Right atrium auricular region (tissue), 2 donors: ENCODE measurements at regions not wholly inside any gene's neighbourhood (a gene's known extent, or its start where the extent isn't known, plus 50 kb on each side); places are given as distances from the start of the nearest gene placed in this dataset.

Experiments used
- DNase-seq: peaks from one replicate; pipeline ENCODE4 v3.0.0-alpha.2; 2019; ENCODE audit warnings: low spot score
- H3K27ac ChIP-seq, 2 donors: fragments of 200-600 bp; sonication (generic); 1 replicate in 1 of 2; 2 replicates in 1 of 2; pipeline ENCODE4 v1.5.1; 2016 to 2019
- H3K27me3 ChIP-seq, 2 donors: fragments of 200-600 bp; sonication (generic); one replicate each; pipeline versions ENCODE4 v1.5.1 to v1.6.0; 2017 to 2019
- H3K36me3 ChIP-seq: fragments of 200-600 bp; sonication (generic); one replicate; pipeline ENCODE4 v1.5.1; 2016
- H3K4me1 ChIP-seq, 2 donors: fragments of 200-600 bp; sonication (generic); one replicate each; pipeline versions ENCODE4 v1.5.1 to v1.6.0; 2017 to 2019
- H3K4me3 ChIP-seq, 2 donors: fragments of 200-600 bp; sonication (generic); 1 replicate in 1 of 2; 2 replicates in 1 of 2; pipeline ENCODE4 v1.5.1; 2017 to 2019; ENCODE audit warnings: mild to moderate bottlenecking in 1 of 2, moderate library complexity in 1 of 2
- H3K9me3 ChIP-seq, 2 donors: fragments of 200-600 bp; sonication (generic); one replicate each; pipeline ENCODE4 v1.5.1; 2019
- TF ChIP-seq, protein P1 (sequence below), 2 donors: fragments of 200-600 bp; sonication (generic); IDR thresholded peaks; one replicate each; pipeline ENCODE4 v1.5.1; 2019; ENCODE audit warnings: antibody characterized with exemption in 2 of 2

DNA sequence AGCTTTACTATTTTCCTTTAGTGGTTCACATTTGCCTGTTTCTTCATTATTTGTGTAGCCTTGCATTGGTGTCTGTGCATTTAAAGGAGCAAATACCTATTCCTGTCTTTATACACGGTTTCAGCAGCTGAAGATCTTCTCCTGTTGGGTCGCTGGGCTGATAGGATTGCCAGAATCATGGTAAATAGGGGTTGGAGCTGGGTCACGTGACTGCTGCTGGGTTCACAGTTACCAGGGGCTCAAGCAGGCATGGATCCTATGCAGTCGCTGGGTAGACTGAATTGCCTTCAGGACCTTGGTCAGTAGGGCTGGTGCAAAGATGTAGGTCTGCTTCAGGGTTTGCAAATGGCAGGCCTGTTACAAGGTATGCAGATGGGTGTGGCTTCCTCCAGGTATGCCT lies 398.4 kb downstream of the RPS29 start:
- TF ChIP-seq, protein P1, sequence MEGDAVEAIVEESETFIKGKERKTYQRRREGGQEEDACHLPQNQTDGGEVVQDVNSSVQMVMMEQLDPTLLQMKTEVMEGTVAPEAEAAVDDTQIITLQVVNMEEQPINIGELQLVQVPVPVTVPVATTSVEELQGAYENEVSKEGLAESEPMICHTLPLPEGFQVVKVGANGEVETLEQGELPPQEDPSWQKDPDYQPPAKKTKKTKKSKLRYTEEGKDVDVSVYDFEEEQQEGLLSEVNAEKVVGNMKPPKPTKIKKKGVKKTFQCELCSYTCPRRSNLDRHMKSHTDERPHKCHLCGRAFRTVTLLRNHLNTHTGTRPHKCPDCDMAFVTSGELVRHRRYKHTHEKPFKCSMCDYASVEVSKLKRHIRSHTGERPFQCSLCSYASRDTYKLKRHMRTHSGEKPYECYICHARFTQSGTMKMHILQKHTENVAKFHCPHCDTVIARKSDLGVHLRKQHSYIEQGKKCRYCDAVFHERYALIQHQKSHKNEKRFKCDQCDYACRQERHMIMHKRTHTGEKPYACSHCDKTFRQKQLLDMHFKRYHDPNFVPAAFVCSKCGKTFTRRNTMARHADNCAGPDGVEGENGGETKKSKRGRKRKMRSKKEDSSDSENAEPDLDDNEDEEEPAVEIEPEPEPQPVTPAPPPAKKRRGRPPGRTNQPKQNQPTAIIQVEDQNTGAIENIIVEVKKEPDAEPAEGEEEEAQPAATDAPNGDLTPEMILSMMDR (IDR thresholded peaks at IDR 0.05) = no peak
- Histone ChIP-seq H3K27me3 (no peaks in the 10 kb centered on the region), H3K4me3 (no peak overlapping the region), H3K9me3 (no peaks in the 10 kb centered on the region), H3K4me1 (no peaks in the 10 kb centered on the region), H3K27ac (no peak overlapping the region), H3K36me3 (no peaks in the 10 kb centered on the region)
- DNase-seq = no peak

DNA sequence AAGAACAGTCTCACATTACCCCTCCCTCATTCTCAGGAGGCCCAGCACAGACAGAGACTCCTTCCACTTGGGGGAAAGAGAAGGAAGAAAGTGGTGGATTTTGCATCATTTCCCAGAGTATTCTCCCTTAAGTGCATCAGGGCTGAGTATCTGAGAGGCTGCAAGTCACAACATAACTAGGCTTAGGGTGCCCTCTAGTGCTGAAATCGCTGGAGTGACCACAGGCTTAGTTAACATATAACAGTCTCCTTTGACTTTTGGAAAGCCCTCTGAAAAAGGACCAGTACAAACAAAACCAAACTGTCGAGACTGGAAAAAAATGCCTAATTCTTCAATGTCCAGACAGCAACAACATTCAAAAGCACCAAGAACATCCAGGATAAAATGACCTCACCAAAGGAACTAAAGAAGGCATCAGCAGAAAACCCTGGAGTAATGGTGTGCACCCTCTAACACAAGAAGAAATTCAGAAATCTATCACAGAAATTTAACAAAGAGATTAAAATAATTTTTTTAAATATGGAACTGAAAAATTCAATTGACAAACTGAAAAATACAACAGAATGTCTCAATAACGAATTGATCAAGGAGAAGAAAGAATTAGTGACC lies 412.3 kb downstream of the RPS29 start:
- TF ChIP-seq, protein P1 (IDR thresholded peaks at IDR 0.05) = peak in 1 of 2 donors; percentile 61
- no peak for DNase-seq
- no peaks in the 10 kb centered on the region for H3K27me3 ChIP-seq

DNA sequence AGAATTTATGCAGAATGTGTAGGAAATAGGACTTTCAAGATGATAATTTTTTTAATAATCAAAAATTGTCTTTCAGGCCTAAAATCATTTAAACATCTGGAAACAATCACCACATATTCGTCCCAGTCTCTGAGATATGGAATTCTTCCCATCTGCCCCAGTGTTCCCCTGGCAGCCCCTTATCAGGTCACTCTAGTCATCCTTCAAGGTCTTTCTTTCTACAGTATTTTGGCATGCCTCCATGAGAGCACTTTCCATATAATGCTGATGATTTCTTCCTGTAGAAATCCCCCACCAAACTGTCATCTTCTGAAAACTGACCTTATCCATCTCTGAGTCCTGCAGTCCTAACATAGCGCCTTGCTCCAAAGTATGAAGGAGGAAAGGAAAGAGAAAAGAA lies 422.1 kb downstream of the RPS29 start:
- no peak for DNase-seq
- no peak overlapping the region for H3K4me3 ChIP-seq
- no peak overlapping the region for H3K27ac ChIP-seq
- H3K9me3 ChIP-seq = no peaks in the 10 kb centered on the region
- TF ChIP-seq, protein P1 (IDR thresholded peaks at IDR 0.05) = no peak
- no peaks in the 10 kb centered on the region for H3K36me3 ChIP-seq
- no peaks in the 10 kb centered on the region for H3K27me3 ChIP-seq
- no peaks in the 10 kb centered on the region for H3K4me1 ChIP-seq

More for the DNA sequence above, 412.3 kb downstream of the RPS29 start:
- no peaks in the 10 kb centered on the region for H3K9me3 ChIP-seq
- no peak overlapping the region for H3K4me3 ChIP-seq
- H3K36me3 ChIP-seq = no peaks in the 10 kb centered on the region
- H3K27ac ChIP-seq = no peak overlapping the region
- H3K4me1 ChIP-seq = no peaks in the 10 kb centered on the region

DNA sequence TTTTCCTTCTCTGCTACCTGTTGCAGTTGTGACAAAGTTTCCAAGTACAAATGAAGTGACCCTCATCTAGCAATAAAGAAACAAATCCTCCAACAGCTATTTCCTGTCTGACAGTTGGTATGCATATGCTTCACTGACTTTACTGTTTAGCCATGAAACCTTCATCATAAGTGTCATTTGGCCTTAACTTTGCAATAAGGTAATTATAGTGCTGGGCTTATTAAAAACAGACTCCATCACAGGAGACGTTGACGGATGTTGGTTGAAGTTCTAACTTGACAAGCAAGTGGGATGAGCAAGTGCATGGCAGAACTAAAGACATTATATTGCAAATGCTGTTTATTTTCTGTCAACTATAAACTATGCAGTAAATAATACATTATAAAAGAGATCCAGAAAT lies 425.2 kb downstream of the RPS29 start:
- H3K9me3 ChIP-seq = no peaks in the 10 kb centered on the region
- no peak for DNase-seq
- H3K36me3 ChIP-seq = no peaks in the 10 kb centered on the region
- H3K27me3 ChIP-seq = no peaks in the 10 kb centered on the region
- H3K27ac ChIP-seq = no peak overlapping the region
- no peak overlapping the region for H3K4me3 ChIP-seq
- TF ChIP-seq, protein P1 (IDR thresholded peaks at IDR 0.05) = no peak
- no peaks in the 10 kb centered on the region for H3K4me1 ChIP-seq

DNA sequence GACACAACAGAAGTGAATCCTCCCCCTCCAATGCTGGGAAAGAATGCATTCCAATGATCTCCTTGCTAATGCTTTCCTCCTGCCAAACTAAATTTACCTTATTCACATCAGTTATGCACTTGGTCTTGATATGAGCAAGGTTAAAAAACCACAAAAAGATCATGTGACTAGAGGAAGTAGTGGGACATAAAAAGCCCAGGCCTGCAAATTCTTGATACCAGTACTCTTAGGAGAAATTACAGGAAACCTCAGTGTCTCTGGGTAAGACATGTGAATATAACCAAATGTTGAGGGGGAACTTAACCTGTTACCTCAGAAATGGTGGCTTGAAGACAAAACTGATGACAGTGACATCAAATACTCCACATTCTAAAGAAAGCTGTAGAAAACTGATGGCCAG lies 427.1 kb downstream of the RPS29 start:
- H3K27ac ChIP-seq = no peak overlapping the region
- H3K27me3 ChIP-seq = no peaks in the 10 kb centered on the region
- no peak overlapping the region for H3K4me3 ChIP-seq
- DNase-seq = no peak
- TF ChIP-seq, protein P1 (IDR thresholded peaks at IDR 0.05) = no peak
- no peaks in the 10 kb centered on the region for H3K9me3 ChIP-seq
- no peaks in the 10 kb centered on the region for H3K36me3 ChIP-seq
- H3K4me1 ChIP-seq = no peaks in the 10 kb centered on the region

DNA sequence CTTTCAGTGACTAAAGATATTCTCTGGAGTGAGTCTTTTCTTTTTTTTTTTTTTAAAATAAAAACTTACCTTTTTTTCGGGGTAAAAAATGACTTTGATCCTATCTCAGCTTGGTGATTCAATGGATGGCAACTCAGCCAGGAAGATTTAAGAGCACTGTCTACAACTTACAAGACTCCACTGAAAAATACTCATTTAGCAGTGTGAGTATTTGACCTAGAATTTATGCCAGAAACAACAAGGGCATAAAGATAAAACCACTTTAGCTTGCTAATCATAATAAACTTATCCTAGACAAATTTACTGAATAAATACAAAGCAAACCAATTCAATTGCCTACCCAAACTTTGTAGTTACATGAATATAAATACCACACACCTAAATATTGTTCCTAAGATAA lies 446.6 kb downstream of the RPS29 start:
- H3K27ac ChIP-seq = no peak overlapping the region
- TF ChIP-seq, protein P1 (IDR thresholded peaks at IDR 0.05) = no peak

More for the DNA sequence above, 446.6 kb downstream of the RPS29 start:
- Histone ChIP-seq H3K4me3 (no peak overlapping the region), H3K36me3 (no peaks in the 10 kb centered on the region), H3K27me3 (no peaks in the 10 kb centered on the region), H3K9me3 (no peaks in the 10 kb centered on the region), H3K4me1 (no peaks in the 10 kb centered on the region)
- no peak for DNase-seq
